H1 (cell line): ENCODE measurements at regions not wholly inside any gene's neighbourhood (a gene's known extent, or its start where the extent isn't known, plus 50 kb on each side); places are given as distances from the start of the nearest gene placed in this dataset.

Experiments
- CTCF ChIA-PET: fragments of 300-600 bp; sonication (Branson Sonifier 250); formaldehyde crosslinking; loops from one replicate; lab custom pipeline; 2021; ENCODE audit not compliant: partially characterized antibody; lab: Charles Lee
- POLR2A ChIA-PET: fragments of 300-600 bp; sonication (Branson Sonifier 250); formaldehyde crosslinking; loops from one replicate; lab custom pipeline; 2021; ENCODE audit warnings: inconsistent platforms; ENCODE audit not compliant: partially characterized antibody; lab: Charles Lee
- DNase-seq, 2 experiments: peaks; one replicate each; pipeline versions ENCODE4 v3.0.0 to v3.0.0-alpha.2; 2010 to 2022; ENCODE audit warnings: low spot score in 2 of 2, low read depth in 1 of 2, mixed read lengths in 1 of 2
- FAIRE-seq: peaks from 2 replicates; lab custom pipeline; 2011; peaks lifted over from hg19 to GRCh38; lab: Jason Lieb, UNC
- H2AFZ ChIP-seq: 2 replicates; pipeline ENCODE4 v1.8.1; 2012; ENCODE audit warnings: low read length, inconsistent platforms
- H2AK5ac ChIP-seq: 2 replicates; pipeline ENCODE4 v1.6.1; 2013; ENCODE audit warnings: low read depth, low read length
- H2BK120ac ChIP-seq: replicated peaks from 2 replicates; pipeline ENCODE3; 2013; ENCODE audit warnings: low read depth, low read length, inconsistent platforms
- H2BK12ac ChIP-seq: 2 replicates; pipeline ENCODE4 v1.6.1; 2013; ENCODE audit warnings: low read depth, low read length
- H2BK15ac ChIP-seq: 2 replicates; pipeline ENCODE4 v1.6.1; 2013; ENCODE audit warnings: low read length
- H2BK20ac ChIP-seq: 2 replicates; pipeline ENCODE4 v1.6.1; 2013; ENCODE audit warnings: low read length
- H2BK5ac ChIP-seq: 2 replicates; pipeline ENCODE4 v1.6.1; 2013; ENCODE audit warnings: low read depth, low read length
- H3K14ac ChIP-seq: 2 replicates; pipeline ENCODE4 v1.6.1; 2013; ENCODE audit warnings: inconsistent platforms; ENCODE audit not compliant: insufficient read length
- H3K18ac ChIP-seq: 2 replicates; pipeline ENCODE4 v1.6.1; 2013; ENCODE audit warnings: low read length; ENCODE audit errors: extremely low read depth
- H3K23ac ChIP-seq: 2 replicates; pipeline ENCODE4 v1.6.1; 2013; ENCODE audit warnings: inconsistent platforms; ENCODE audit not compliant: insufficient read length
- H3K23me2 ChIP-seq: 2 replicates; pipeline ENCODE4 v1.6.1; 2013; ENCODE audit warnings: low read depth, low read length
- H3K27ac ChIP-seq: 2 replicates; pipeline ENCODE4 v1.6.1; 2011; ENCODE audit warnings: low read depth, low read length, inconsistent platforms
- H3K27me3 ChIP-seq, 4 experiments: replicated peaks in 1 of 4; 1 replicate in 1 of 4; 2 replicates in 3 of 4; pipeline versions ENCODE4 v1.6.1 to v1.8.1; 2011 to 2013; ENCODE audit warnings: low read length in 3 of 4, mild to moderate bottlenecking in 3 of 4, inconsistent platforms in 2 of 4, mixed read lengths in 2 of 4, moderate library complexity in 1 of 4; ENCODE audit not compliant: control insufficient read depth in 3 of 4, insufficient read depth in 3 of 4; ENCODE audit errors: extremely low read depth in 1 of 4
- H3K36me3 ChIP-seq, 4 experiments: 2 replicates each; pipeline versions ENCODE4 v1.6.1 to v1.8.1; 2011 to 2013; ENCODE audit warnings: mild to moderate bottlenecking in 4 of 4, low read length in 3 of 4, moderate library complexity in 2 of 4, control low read depth in 1 of 4, inconsistent platforms in 1 of 4; ENCODE audit not compliant: insufficient read depth in 4 of 4, control insufficient read depth in 2 of 4
- H3K4ac ChIP-seq: replicated peaks from 2 replicates; pipeline ENCODE3; 2013; ENCODE audit warnings: low read length, low read depth, mixed read lengths, inconsistent platforms; ENCODE audit not compliant: insufficient read length
- H3K4me1 ChIP-seq, 4 experiments: replicated peaks in 1 of 4; 1 replicate in 1 of 4; 2 replicates in 3 of 4; pipeline versions ENCODE4 v1.6.1 to v1.8.1; 2011 to 2013; ENCODE audit warnings: low read length in 3 of 4, inconsistent platforms in 2 of 4, mixed read lengths in 1 of 4; ENCODE audit not compliant: insufficient read depth in 4 of 4, control insufficient read depth in 3 of 4
- H3K4me2 ChIP-seq, 2 experiments: 2 replicates each; pipeline versions ENCODE4 v1.6.1 to v1.8.1; 2011 to 2013; ENCODE audit warnings: low read depth in 2 of 2, low read length in 2 of 2, control low read depth in 1 of 2, inconsistent platforms in 1 of 2, mild to moderate bottlenecking in 1 of 2; ENCODE audit not compliant: insufficient read depth in 1 of 2
- H3K4me3 ChIP-seq, 4 experiments: fragments of 200-600, 300-600 bp in 1 of 4; sonication (generic), shearing (Covaris generic), sonication (Bioruptor Twin) in 1 of 4; 2 replicates each; pipeline versions ENCODE4 v1.5.1 to v1.8.1; 2011 to 2016; ENCODE audit warnings: low read length in 4 of 4, low read depth in 3 of 4, control low read depth in 2 of 4, inconsistent platforms in 2 of 4, mild to moderate bottlenecking in 2 of 4, mixed read lengths in 1 of 4, moderate library complexity in 1 of 4; ENCODE audit not compliant: insufficient read depth in 2 of 4; ENCODE audit errors: extremely low read depth in 1 of 4
- H3K56ac ChIP-seq: replicated peaks from 2 replicates; pipeline ENCODE3; 2013; ENCODE audit warnings: low read depth, mild to moderate bottlenecking, mixed read lengths, low read length, inconsistent platforms; ENCODE audit not compliant: insufficient read length
- H3K79me1 ChIP-seq: 2 replicates; pipeline ENCODE4 v1.6.1; 2013; ENCODE audit warnings: low read depth, low read length, control low read depth
- H3K79me2 ChIP-seq, 2 experiments: 2 replicates each; pipeline versions ENCODE4 v1.6.1 to v1.8.1; 2012 to 2013; ENCODE audit warnings: low read length in 2 of 2, mild to moderate bottlenecking in 2 of 2, inconsistent platforms in 1 of 2; ENCODE audit not compliant: insufficient read depth in 2 of 2, control insufficient read depth in 1 of 2
- H3K9ac ChIP-seq, 4 experiments: replicated peaks in 1 of 4; 1 replicate in 1 of 4; 2 replicates in 3 of 4; pipeline versions ENCODE4 v1.6.1 to v1.8.1; 2011 to 2013; ENCODE audit warnings: low read depth in 3 of 4, low read length in 3 of 4, control low read depth in 2 of 4, mild to moderate bottlenecking in 2 of 4, moderate library complexity in 2 of 4, inconsistent platforms in 1 of 4; ENCODE audit errors: extremely low read depth in 1 of 4
- H3K9me3 ChIP-seq, 2 experiments: 2 replicates each; pipeline versions ENCODE4 v1.6.1 to v1.8.1; 2012 to 2013; ENCODE audit warnings: mild to moderate bottlenecking in 2 of 2, moderate library complexity in 2 of 2, control low read depth in 1 of 2, inconsistent platforms in 1 of 2, low read depth in 1 of 2, low read length in 1 of 2, mixed read lengths in 1 of 2; ENCODE audit not compliant: insufficient read depth in 2 of 2
- H4K20me1 ChIP-seq, 2 experiments: replicated peaks in 1 of 2; 2 replicates each; pipeline versions ENCODE3 to v1.8.1; 2011 to 2013; ENCODE audit warnings: inconsistent platforms in 2 of 2, low read length in 2 of 2, mild to moderate bottlenecking in 1 of 2; ENCODE audit not compliant: insufficient read depth in 2 of 2, control insufficient read depth in 1 of 2
- H4K5ac ChIP-seq: 2 replicates; pipeline ENCODE4 v1.6.1; 2013; ENCODE audit warnings: low read length, low read depth, mixed read lengths, inconsistent platforms; ENCODE audit not compliant: insufficient read length
- H4K8ac ChIP-seq: 2 replicates; pipeline ENCODE4 v1.8.0; 2013; ENCODE audit warnings: mild to moderate bottlenecking, moderate library complexity, low read length, inconsistent platforms; ENCODE audit not compliant: insufficient read depth; ENCODE audit errors: extremely low read depth
- H4K91ac ChIP-seq: replicated peaks from 2 replicates; pipeline ENCODE3; 2013; ENCODE audit warnings: low read length, mixed read lengths, inconsistent platforms; ENCODE audit not compliant: insufficient read length
- CHD7 ChIP-seq: fragments of 300-600 bp; sonication (generic); IDR thresholded peaks from 2 replicates; pipeline ENCODE4 v1.7.1; 2012; ENCODE audit warnings: low read length, moderate library complexity, mild to moderate bottlenecking, inconsistent platforms; ENCODE audit not compliant: insufficient replicate concordance
- WGBS, 2 experiments: shearing (Covaris generic) in 1 of 2; methylation state at CpG; one replicate each; pipeline versions ENCODE4 v1.1.6 to v1.1.7; 2013 to 2015; ENCODE audit warnings: low lambda C conversion rate in 2 of 2, mixed read lengths in 2 of 2, inconsistent platforms in 1 of 2, low coverage in 1 of 2, missing lambda C conversion rate in 1 of 2; ENCODE audit not compliant: insufficient replicate concordance in 2 of 2, insufficient coverage in 1 of 2, insufficient read length in 1 of 2; ENCODE audit errors: extremely low coverage in 1 of 2, missing lambda C conversion rate in 1 of 2; 5-methylcytosine and 5-hydroxymethylcytosine counted together

GRCh38 chr3:102104033-102104432 lies 254.7 kb downstream of the NFKBIZ start:
- Histone ChIP-seq H3K36me3 (no peaks in the 10 kb centered on the region), H2BK120ac (no peak overlapping the region), H2BK12ac (no peak overlapping the region), H2AFZ (no peak overlapping the region), H3K9ac (no peak overlapping the region), H4K20me1 (no peaks in the 10 kb centered on the region), H2BK15ac (no peak overlapping the region), H3K23me2 (no peaks in the 10 kb centered on the region), H2AK5ac (no peak overlapping the region), H3K9me3 (no peaks in the 10 kb centered on the region), H3K4me3 (no peak overlapping the region), H3K79me1 (no peaks in the 10 kb centered on the region), H4K91ac (no peak overlapping the region), H3K14ac (no peak overlapping the region), H3K56ac (no peak overlapping the region), H3K79me2 (no peaks in the 10 kb centered on the region), H3K27ac (no peak overlapping the region), H3K27me3 (no peaks in the 10 kb centered on the region), H2BK5ac (no peak overlapping the region), H3K23ac (no peak overlapping the region), H2BK20ac (no peak overlapping the region), H3K4me1 (no peaks in the 10 kb centered on the region), H3K4ac (no peak overlapping the region), H4K8ac (no peak overlapping the region), H4K5ac (no peak overlapping the region), H3K18ac (no peak overlapping the region), H3K4me2 (no peak overlapping the region)
- WGBS, 2 experiments = 86% methylated on average over 2 of the region's 2 CpGs; no CpG with 5 or more reads in 1 of the 2 experiments
- DNase-seq = no peak
- no peak for FAIRE-seq
- POLR2A ChIA-PET = no interaction called here
- CTCF ChIA-PET = no interaction called here
- no peak for TF ChIP-seq CHD7
